Upper lobe of right lung (tissue), 1 donor: ENCODE measurements at regions not wholly inside any gene's neighbourhood (a gene's known extent, or its start where the extent isn't known, plus 50 kb on each side); places are given as distances from the start of the nearest gene placed in this dataset.

ENCODE experiments used
- ATAC-seq: fragments of 200-7000 bp; cut with Tn5 transposase; one replicate; pipeline ENCODE4 v1.9.1; 2020; ENCODE audit warnings: mild to moderate bottlenecking, moderate library complexity
- DNase-seq: peaks from one replicate; pipeline ENCODE4 v3.0.0-alpha.2; 2020
- H3K27ac ChIP-seq: fragments of 200-600 bp; one replicate; pipeline ENCODE4 v1.8.0; 2022
- H3K27me3 ChIP-seq: fragments of 200-600 bp; one replicate; pipeline ENCODE4 v1.8.0; 2022; ENCODE audit warnings: mild to moderate bottlenecking
- H3K36me3 ChIP-seq: fragments of 200-600 bp; one replicate; pipeline ENCODE4 v1.8.0; 2022
- H3K4me1 ChIP-seq: fragments of 200-600 bp; one replicate; pipeline ENCODE4 v1.8.0; 2022
- H3K4me3 ChIP-seq: fragments of 200-600 bp; one replicate; pipeline ENCODE4 v1.8.0; 2022; ENCODE audit warnings: mild to moderate bottlenecking
- H3K9me3 ChIP-seq: fragments of 200-600 bp; one replicate; pipeline ENCODE4 v1.8.0; 2022
- CTCF ChIP-seq: fragments of 200-600 bp; IDR thresholded peaks from one replicate; pipeline ENCODE4 v1.8.0; 2022; ENCODE audit warnings: antibody characterized with exemption
- intact Hi-C: fragments of 100-400 bp; cut with DNase I; formaldehyde crosslinking; loops from one replicate; pipeline ENCODE4 v1.11.0; 2022
- donor health status: DM: no; HTN: yes; CAD: no; lungs with severe emphysema.

- ATAC-seq (no peak), DNase-seq (no peak)
- no peak overlapping the region for H3K4me3 ChIP-seq
- no peaks in the 10 kb centered on the region for H3K4me1 ChIP-seq
- no peak overlapping the region for H3K27ac ChIP-seq
- intact Hi-C loops, result no loop called here
- H3K27me3 ChIP-seq, result no peaks in the 10 kb centered on the region
- H3K9me3 ChIP-seq, result no peaks in the 10 kb centered on the region
- H3K36me3 ChIP-seq, result no peaks in the 10 kb centered on the region
- no peak for TF ChIP-seq CTCF
Observed at GRCh38 chr4:138555108-138555507, 313.0 kb upstream of the SLC7A11 start.

GRCh38 chr4:138553001-138553845 lies 311.1 kb upstream of the SLC7A11 start:
- intact Hi-C loops, result no loop called here
- no peaks in the 10 kb centered on the region for H3K36me3 ChIP-seq
- H3K4me1 ChIP-seq, result no peaks in the 10 kb centered on the region
- no peak for TF ChIP-seq CTCF
- no peak for ATAC-seq
- DNase-seq, result no peak
- no peaks in the 10 kb centered on the region for H3K9me3 ChIP-seq
- H3K27me3 ChIP-seq, result no peaks in the 10 kb centered on the region
- no peak overlapping the region for H3K4me3 ChIP-seq
- H3K27ac ChIP-seq, result no peak overlapping the region

- no peaks in the 10 kb centered on the region for H3K9me3 ChIP-seq
- no peak for TF ChIP-seq CTCF
- no peaks in the 10 kb centered on the region for H3K4me1 ChIP-seq
- H3K27ac ChIP-seq, result no peak overlapping the region
- H3K27me3 ChIP-seq, result no peaks in the 10 kb centered on the region
- no peak overlapping the region for H3K4me3 ChIP-seq
- DNase-seq (no peak), ATAC-seq (no peak)
- intact Hi-C loops, result no loop called here
- H3K36me3 ChIP-seq, result no peaks in the 10 kb centered on the region
Observed at GRCh38 chr4:138542191-138542776, 300.1 kb upstream of the SLC7A11 start.

GRCh38 chr4:138540056-138540800 lies 298.1 kb upstream of the SLC7A11 start:
- Histone ChIP-seq H3K36me3 (no peaks in the 10 kb centered on the region), H3K27me3 (no peaks in the 10 kb centered on the region), H3K9me3 (no peaks in the 10 kb centered on the region), H3K4me3 (no peak overlapping the region), H3K4me1 (no peaks in the 10 kb centered on the region), H3K27ac (no peak overlapping the region)
- DNase-seq (no peak), ATAC-seq (no peak)
- TF ChIP-seq CTCF, result no peak
- intact Hi-C loops, result no loop called here

- Histone ChIP-seq H3K9me3 (no peaks in the 10 kb centered on the region), H3K4me1 (no peaks in the 10 kb centered on the region), H3K4me3 (no peak overlapping the region), H3K27ac (no peak overlapping the region), H3K36me3 (no peaks in the 10 kb centered on the region), H3K27me3 (no peaks in the 10 kb centered on the region)
- no peak for TF ChIP-seq CTCF
- intact Hi-C loops, result no loop called here
- DNase-seq, result no peak
- ATAC-seq, result no peak
Observed at GRCh38 chr4:138538743-138539142, 296.6 kb upstream of the SLC7A11 start.
